22Rv1 (cell line): ENCODE measurements at regions not wholly inside any gene's neighbourhood (a gene's known extent, or its start where the extent isn't known, plus 50 kb on each side); places are given as distances from the start of the nearest gene placed in this dataset.

Experiments
- H3K27ac ChIP-seq: fragments of 450-650 bp; 2 replicates; pipeline ENCODE4 v1.5.1; 2017
- ZFX ChIP-seq: fragments of 450-650 bp; IDR thresholded peaks from 2 replicates; pipeline ENCODE4 v1.6.1; 2017; ENCODE audit warnings: antibody characterized with exemption, borderline replicate concordance
- TF ChIP-seq, protein P1 (sequence below): fragments of 450-650 bp; IDR thresholded peaks from 2 replicates; pipeline ENCODE4 v1.5.1; 2017; ENCODE audit warnings: mild to moderate bottlenecking

DNA sequence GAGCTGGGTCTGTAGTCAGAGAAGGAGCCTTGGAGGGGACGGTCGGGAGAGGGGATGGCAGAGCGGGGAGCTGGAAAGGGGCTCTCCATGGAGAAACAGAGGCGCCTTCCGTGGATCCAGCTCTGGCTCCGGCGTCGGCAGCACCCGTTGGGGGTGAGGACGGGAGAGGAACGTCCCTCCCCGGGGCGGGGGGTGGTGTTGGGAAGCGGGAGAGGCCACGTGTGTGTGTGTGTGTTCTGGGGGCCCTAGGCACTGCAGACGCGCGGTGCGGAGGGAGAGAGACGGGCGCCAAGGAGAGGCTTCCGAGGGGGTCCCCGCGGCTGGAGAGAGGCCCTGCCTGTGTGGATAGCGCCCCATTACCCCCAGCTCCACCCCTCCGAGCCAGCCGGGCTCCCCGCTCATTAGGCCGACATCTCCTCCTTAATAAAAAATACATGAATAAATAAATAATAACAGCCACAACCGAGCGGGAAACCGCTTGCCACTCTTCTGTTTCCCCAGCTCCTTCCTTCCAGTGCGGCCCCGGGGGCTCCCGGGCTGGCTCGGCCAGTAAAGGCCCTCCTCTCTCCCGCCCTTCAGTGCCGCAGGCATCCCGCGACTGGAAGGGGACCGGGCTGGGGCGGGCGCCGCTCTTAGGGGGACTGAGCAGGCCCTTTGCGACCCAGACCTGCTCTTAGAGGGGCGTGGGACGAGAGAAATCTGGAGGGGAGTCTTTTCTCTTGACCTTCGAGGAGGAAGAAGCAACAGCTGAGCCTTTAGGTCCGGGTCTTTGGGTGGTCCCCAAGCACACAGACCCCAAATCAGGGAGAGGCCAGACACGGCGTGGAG is 71.3 kb upstream of the ARAP3 start:
- TF ChIP-seq, protein P1, sequence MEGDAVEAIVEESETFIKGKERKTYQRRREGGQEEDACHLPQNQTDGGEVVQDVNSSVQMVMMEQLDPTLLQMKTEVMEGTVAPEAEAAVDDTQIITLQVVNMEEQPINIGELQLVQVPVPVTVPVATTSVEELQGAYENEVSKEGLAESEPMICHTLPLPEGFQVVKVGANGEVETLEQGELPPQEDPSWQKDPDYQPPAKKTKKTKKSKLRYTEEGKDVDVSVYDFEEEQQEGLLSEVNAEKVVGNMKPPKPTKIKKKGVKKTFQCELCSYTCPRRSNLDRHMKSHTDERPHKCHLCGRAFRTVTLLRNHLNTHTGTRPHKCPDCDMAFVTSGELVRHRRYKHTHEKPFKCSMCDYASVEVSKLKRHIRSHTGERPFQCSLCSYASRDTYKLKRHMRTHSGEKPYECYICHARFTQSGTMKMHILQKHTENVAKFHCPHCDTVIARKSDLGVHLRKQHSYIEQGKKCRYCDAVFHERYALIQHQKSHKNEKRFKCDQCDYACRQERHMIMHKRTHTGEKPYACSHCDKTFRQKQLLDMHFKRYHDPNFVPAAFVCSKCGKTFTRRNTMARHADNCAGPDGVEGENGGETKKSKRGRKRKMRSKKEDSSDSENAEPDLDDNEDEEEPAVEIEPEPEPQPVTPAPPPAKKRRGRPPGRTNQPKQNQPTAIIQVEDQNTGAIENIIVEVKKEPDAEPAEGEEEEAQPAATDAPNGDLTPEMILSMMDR: no peak
- no peak for TF ChIP-seq ZFX
- H3K27ac ChIP-seq: no peak overlapping the region

DNA sequence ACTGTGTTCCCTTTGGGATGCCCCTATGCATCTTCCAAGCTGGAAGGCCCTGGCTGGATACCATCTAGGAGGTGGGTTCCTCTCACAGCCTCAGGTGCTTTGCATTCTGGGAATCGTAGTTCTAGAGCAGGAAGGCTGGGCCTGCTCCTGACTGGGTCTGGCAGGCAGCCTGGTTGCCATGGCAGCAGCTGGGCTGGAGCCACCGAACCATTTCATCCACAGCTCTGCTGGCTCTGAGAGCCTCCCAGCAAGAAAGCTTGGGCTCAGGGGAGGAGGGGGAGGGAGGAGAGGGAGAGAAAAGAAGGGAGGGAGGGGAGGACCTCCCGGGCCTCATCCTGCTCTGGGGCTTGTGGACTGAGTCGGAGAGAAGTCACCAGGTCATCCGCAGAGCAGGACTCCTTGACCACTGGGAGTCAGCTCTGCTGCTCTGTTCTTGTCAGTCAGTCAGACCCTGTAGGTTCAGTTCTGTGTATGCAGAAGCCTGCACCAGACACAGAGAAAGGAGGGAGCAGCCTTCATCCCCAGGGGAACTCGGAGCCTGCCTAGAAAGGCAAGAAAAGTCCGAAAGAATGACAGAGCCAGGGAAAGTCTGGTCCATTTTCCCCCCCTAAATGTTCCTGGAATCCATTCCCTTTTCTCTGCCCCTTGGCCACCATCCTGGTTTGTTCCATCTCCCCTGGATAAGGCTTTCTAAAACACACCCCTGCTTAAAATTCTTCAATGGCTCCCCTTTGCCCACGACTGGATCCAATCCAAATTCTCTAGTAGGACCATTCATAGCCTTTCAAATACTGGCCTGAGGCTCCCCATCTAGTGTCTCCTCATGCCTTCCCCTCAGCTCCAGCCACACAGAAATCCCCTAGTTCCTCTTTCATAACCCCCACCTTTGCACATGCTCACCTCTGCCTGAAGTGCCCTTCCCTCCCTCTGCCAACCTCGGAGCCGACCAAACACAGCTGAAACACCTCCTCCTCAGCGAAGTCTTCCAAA is 65.4 kb upstream of the ARAP3 start:
- TF ChIP-seq, protein P1: no peak
- TF ChIP-seq ZFX: no peak
- no peak overlapping the region for H3K27ac ChIP-seq

DNA sequence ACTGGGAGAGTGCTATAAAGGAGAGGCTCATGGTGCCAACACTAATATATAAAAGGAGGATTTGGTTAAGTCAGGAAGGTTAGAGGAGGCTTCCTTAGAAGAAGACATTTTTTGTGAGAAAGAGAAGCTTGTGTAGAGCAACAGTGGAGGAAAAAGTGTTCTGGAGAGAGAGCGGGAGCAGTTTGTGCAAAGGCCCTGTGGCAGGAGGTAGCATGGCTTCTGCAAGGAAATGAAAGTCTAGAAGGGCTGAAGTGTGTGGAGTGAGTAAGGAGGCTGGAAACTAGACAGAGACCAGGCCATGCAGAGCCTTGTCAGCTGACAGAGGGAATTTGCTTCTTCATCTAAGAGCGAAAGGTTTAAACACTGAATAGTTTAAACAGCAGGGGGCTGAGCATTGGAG is 64.4 kb upstream of the ARAP3 start:
- no peak overlapping the region for H3K27ac ChIP-seq
- TF ChIP-seq ZFX: no peak
- TF ChIP-seq, protein P1: no peak

DNA sequence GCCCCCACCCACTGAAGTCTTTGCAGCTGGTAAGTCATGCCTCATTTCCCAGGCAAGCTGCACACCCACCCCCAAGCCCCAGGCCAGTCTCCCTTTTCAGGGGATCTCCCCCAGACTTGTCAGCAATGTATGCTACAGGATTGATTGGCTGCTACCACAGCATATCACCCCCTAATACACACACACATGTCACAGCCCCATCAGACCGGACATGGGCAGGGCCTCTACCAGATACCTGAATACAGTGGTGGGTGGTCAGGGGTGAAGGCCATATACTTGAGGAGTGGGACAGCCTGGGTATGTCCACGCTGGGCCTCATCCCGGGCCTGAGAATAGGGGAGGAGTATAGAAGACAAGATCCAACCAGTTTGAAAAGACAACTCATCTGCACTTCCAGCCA is 63.4 kb upstream of the ARAP3 start:
- no peak overlapping the region for H3K27ac ChIP-seq
- TF ChIP-seq ZFX: no peak

DNA sequence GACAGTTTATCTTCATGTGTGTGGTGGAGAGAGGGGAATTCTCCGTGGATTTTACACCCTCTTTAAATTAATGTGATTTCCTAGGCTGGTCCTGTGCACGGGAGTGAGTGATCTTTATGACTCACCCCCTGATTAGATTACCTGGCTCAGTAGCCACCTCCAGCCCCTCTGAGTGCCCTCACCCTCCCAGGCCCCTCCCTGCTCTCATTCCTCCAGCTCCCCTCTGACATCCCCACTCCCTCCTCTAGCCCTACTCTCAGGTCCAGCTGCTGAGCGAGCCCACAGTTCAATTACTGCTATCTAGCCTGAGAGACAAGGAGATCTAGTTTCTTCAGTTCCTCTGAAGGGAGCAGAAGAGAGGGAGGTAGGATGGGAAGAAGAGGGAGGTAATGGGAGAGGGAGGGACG is 61.8 kb upstream of the ARAP3 start:
- no peak overlapping the region for H3K27ac ChIP-seq

DNA sequence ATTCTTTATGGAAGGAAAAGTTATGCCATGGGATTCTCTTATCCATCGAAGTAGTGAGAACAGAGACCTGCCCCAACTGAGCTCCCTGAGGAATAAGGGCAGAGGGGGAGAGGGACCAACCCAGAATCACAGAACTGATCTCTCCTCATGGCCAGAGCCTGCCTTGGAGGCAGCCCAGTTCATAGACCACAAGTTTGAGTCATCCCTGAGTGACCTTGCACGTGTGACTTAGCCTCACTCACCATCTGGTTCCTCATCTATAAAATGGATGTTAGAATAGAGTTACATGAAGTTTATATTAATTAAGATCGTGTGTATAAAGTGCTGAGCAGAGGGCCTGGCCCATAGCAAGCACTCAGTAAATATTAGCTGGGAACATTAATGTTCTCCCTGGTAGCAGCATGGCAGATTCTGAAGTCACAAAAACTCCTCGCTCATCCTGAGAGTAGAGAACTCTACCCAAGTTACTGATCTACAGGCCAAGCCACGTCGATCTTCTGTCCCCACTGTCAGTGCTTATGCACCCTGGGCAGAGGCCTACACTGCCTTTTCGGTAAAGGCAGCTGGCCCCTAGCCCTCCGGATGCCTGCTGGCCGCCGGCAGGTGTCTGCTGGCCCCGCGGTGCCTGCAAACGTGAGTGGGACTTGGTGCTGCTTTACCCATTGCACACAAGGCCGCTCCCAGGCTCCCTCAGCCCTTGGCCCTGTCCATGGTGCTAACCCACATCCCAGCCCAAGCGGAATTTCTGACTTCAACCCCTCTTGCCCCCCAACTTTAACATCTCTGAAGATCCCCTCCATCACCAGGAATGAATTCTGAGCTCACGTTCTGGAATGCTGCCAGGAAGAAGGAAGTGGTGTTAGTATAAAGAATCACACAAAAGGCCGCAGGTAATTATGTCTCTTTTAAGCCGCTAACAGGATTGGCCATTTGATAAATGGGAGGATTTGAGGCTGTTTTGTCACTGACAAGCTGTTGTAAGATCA is 61.1 kb upstream of the ARAP3 start:
- TF ChIP-seq ZFX: no peak
- TF ChIP-seq, protein P1: no peak
- no peak overlapping the region for H3K27ac ChIP-seq

More for the DNA sequence above, 61.8 kb upstream of the ARAP3 start:
- TF ChIP-seq ZFX: no peak
- TF ChIP-seq, protein P1: no peak

DNA sequence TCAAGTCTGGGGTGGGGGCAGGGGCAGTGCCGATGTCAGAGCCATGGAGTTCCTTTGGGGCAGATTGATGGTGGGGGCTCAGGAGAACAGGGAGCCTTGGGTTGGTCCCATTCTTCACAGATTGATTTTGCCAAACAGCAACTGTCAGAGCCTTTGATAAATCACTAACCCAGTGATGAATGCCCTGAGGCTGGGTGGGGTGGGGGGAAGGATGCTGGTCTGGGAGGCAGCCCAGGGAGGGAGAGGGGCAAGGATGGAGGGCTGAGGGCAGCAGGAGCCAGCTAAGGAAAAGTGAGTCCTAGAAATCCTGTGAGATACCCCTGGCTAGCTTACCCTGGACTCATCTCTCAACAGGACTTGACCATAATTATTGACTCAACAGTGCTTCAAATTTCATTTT is 60.1 kb upstream of the ARAP3 start:
- TF ChIP-seq, protein P1: no peak
- TF ChIP-seq ZFX: no peak
- H3K27ac ChIP-seq: no peak overlapping the region
